Esophagus muscularis mucosa (tissue), 4 donors: ENCODE measurements at regions not wholly inside any gene's neighbourhood (a gene's known extent, or its start where the extent isn't known, plus 50 kb on each side); places are given as distances from the start of the nearest gene placed in this dataset.

Experiments
- DNase-seq: peaks from one replicate; pipeline ENCODE4 v3.0.0-alpha.2; 2017; ENCODE audit errors: extremely low spot score
- H3K27ac ChIP-seq, 4 donors: fragments of 200-600 bp; sonication (generic); replicated peaks in 1 of 4; 1 replicate in 3 of 4; 2 replicates in 1 of 4; pipeline ENCODE4 v1.5.1; 2016 to 2019; ENCODE audit warnings: mild to moderate bottlenecking in 1 of 4
- H3K27me3 ChIP-seq, 4 donors: fragments of 200-600 bp; sonication (generic); one replicate each; pipeline versions ENCODE4 v1.5.1 to v1.6.0; 2016 to 2019
- H3K36me3 ChIP-seq, 4 donors: fragments of 200-600 bp; sonication (generic); one replicate each; pipeline ENCODE4 v1.5.1; 2016 to 2019
- H3K4me1 ChIP-seq, 4 donors: fragments of 200-600 bp; sonication (generic); one replicate each; pipeline ENCODE4 v1.5.1; 2016 to 2019
- H3K4me3 ChIP-seq, 4 donors: fragments of 200-600 bp; sonication (generic); 1 replicate in 2 of 4; 2 replicates in 2 of 4; pipeline ENCODE4 v1.5.1; 2016 to 2019; ENCODE audit warnings: mild to moderate bottlenecking in 4 of 4, moderate library complexity in 1 of 4
- H3K9me3 ChIP-seq, 4 donors: fragments of 200-600 bp; sonication (generic); 1 replicate in 3 of 4; 2 replicates in 1 of 4; pipeline ENCODE4 v1.5.1; 2016 to 2019
- EP300 ChIP-seq: sonication (generic); formaldehyde crosslinking; IDR thresholded peaks from one replicate; pipeline ENCODE4 v1.6.1; 2017; ENCODE audit warnings: antibody characterized with exemption
- POLR2A ChIP-seq: fragments of 450-650 bp; IDR thresholded peaks from one replicate; pipeline ENCODE4 v1.6.1; 2017; ENCODE audit warnings: antibody characterized with exemption, moderate library complexity, mild to moderate bottlenecking, low read depth
- POLR2AphosphoS5 ChIP-seq, 2 donors: sonication (generic); formaldehyde crosslinking; IDR thresholded peaks; one replicate each; pipeline ENCODE4 v1.6.1; 2017; ENCODE audit warnings: antibody characterized with exemption in 2 of 2
- WGBS: methylation state at CpG from one replicate; pipeline ENCODE4 v1.1.5; 2018; 5-methylcytosine and 5-hydroxymethylcytosine counted together
- intact Hi-C: fragments of 100-400 bp; cut with DNase I; formaldehyde crosslinking; loops from one replicate; pipeline ENCODE4 v1.15.1; 2023
- TF ChIP-seq, protein P1 (sequence below), 3 experiments: fragments of 200-600 bp in 2 of 3; fragments of 450-650 bp in 1 of 3; sonication (generic) in 2 of 3; IDR thresholded peaks; one replicate each; pipeline ENCODE4 v1.5.1; 2017 to 2019; ENCODE audit warnings: antibody characterized with exemption in 3 of 3, mild to moderate bottlenecking in 2 of 3, moderate library complexity in 1 of 3

- no peaks in the 10 kb centered on the region for H3K9me3 ChIP-seq
- H3K4me3 ChIP-seq, result no peak overlapping the region
- TF ChIP-seq, protein P1, sequence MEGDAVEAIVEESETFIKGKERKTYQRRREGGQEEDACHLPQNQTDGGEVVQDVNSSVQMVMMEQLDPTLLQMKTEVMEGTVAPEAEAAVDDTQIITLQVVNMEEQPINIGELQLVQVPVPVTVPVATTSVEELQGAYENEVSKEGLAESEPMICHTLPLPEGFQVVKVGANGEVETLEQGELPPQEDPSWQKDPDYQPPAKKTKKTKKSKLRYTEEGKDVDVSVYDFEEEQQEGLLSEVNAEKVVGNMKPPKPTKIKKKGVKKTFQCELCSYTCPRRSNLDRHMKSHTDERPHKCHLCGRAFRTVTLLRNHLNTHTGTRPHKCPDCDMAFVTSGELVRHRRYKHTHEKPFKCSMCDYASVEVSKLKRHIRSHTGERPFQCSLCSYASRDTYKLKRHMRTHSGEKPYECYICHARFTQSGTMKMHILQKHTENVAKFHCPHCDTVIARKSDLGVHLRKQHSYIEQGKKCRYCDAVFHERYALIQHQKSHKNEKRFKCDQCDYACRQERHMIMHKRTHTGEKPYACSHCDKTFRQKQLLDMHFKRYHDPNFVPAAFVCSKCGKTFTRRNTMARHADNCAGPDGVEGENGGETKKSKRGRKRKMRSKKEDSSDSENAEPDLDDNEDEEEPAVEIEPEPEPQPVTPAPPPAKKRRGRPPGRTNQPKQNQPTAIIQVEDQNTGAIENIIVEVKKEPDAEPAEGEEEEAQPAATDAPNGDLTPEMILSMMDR (IDR thresholded peaks at IDR 0.05), result no peak
- TF ChIP-seq EP300, result no peak
- TF ChIP-seq POLR2AphosphoS5 (IDR thresholded peaks at IDR 0.05), result no peak
- no peak for TF ChIP-seq POLR2A
- no peak overlapping the region for H3K27ac ChIP-seq
- no peaks in the 10 kb centered on the region for H3K27me3 ChIP-seq
- no peak for DNase-seq
- H3K4me1 ChIP-seq, result no peaks in the 10 kb centered on the region
- WGBS, result 88% methylated on average over 5 of the region's 5 CpGs
- intact Hi-C loops, result no loop called here
- H3K36me3 ChIP-seq, result no peaks in the 10 kb centered on the region
These were observed 88.8 kb upstream of the ETS2 start for GRCh38 chr21:38716942-38717341.

DNA sequence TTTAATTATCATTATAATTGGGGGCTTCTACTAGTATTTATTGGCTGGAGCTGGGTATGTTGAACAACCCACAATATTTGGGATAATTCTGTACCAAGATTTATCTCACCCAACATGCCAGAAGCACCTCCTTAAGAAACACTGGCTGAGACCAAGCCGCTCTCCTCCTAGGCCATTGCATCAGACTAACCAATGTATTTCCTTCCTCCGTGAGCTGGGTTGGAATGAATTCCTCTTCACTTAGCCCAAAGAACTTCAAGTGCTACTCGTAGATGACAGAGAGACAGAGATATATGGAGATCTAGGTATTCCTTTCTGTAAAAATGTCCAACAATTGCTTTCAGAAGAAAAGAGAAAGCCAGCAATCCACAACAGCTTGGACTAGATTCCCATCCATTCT lies 87.2 kb upstream of the ETS2 start:
- TF ChIP-seq POLR2AphosphoS5 (IDR thresholded peaks at IDR 0.05) (no peak), POLR2A (no peak), EP300 (no peak)
- TF ChIP-seq, protein P1 (IDR thresholded peaks at IDR 0.05), result no peak
- WGBS, result 72% methylated on average over 3 of the region's 3 CpGs
- intact Hi-C loops, result no loop called here

GRCh38 chr21:38720074-38720473 lies 85.7 kb upstream of the ETS2 start:
- no peaks in the 10 kb centered on the region for H3K4me1 ChIP-seq
- H3K27ac ChIP-seq, result no peak overlapping the region
- TF ChIP-seq, protein P1 (IDR thresholded peaks at IDR 0.05), result no peak
- TF ChIP-seq EP300, result no peak
- TF ChIP-seq POLR2AphosphoS5 (IDR thresholded peaks at IDR 0.05), result no peak
- TF ChIP-seq POLR2A, result no peak
- intact Hi-C loops, result no loop called here
- H3K9me3 ChIP-seq, result peaks cover 0 to 7% (median 6%) of the 10 kb centered on the region in 4 donors
- no peak for DNase-seq
- H3K36me3 ChIP-seq, result no peaks in the 10 kb centered on the region
- 98% methylated on average over 6 of the region's 6 CpGs for WGBS
- H3K27me3 ChIP-seq, result no peaks in the 10 kb centered on the region
- H3K4me3 ChIP-seq, result no peak overlapping the region

More for the DNA sequence above, 87.2 kb upstream of the ETS2 start:
- DNase-seq, result no peak
- Histone ChIP-seq H3K4me1 (no peaks in the 10 kb centered on the region), H3K27me3 (no peaks in the 10 kb centered on the region), H3K9me3 (no peaks in the 10 kb centered on the region), H3K36me3 (no peaks in the 10 kb centered on the region), H3K4me3 (no peak overlapping the region), H3K27ac (no peak overlapping the region)

- Histone ChIP-seq H3K4me1 (no peaks in the 10 kb centered on the region), H3K27me3 (no peaks in the 10 kb centered on the region), H3K4me3 (no peak overlapping the region), H3K27ac (no peak overlapping the region), H3K36me3 (no peaks in the 10 kb centered on the region), H3K9me3 (peaks cover 0 to 17% (median 16%) of the 10 kb centered on the region in 4 donors)
- DNase-seq, result no peak
- TF ChIP-seq POLR2AphosphoS5 (IDR thresholded peaks at IDR 0.05), result no peak
- TF ChIP-seq, protein P1 (IDR thresholded peaks at IDR 0.05), result no peak
- TF ChIP-seq POLR2A, result no peak
- no peak for TF ChIP-seq EP300
- intact Hi-C loops, result no loop called here
- 86% methylated on average over 6 of the region's 6 CpGs for WGBS
These were observed 84.7 kb upstream of the ETS2 start for GRCh38 chr21:38721055-38721454.

GRCh38 chr21:38721958-38722357 lies 83.8 kb upstream of the ETS2 start:
- 85% methylated on average over 6 of the region's 6 CpGs for WGBS
- H3K4me1 ChIP-seq, result no peaks in the 10 kb centered on the region
- H3K27me3 ChIP-seq, result no peaks in the 10 kb centered on the region
- no peak for DNase-seq
- no peaks in the 10 kb centered on the region for H3K36me3 ChIP-seq
- H3K4me3 ChIP-seq, result no peak overlapping the region
- no peak for TF ChIP-seq EP300
- TF ChIP-seq POLR2A, result no peak
- TF ChIP-seq, protein P1 (IDR thresholded peaks at IDR 0.05), result no peak
- no peak for TF ChIP-seq POLR2AphosphoS5 (IDR thresholded peaks at IDR 0.05)
- H3K9me3 ChIP-seq, result peaks cover 0 to 20% (median 16%) of the 10 kb centered on the region in 4 donors
- no peak overlapping the region for H3K27ac ChIP-seq
- intact Hi-C loops, result no loop called here
